ENCODE measurements at regions not wholly inside any gene's neighbourhood (a gene's known extent, or its start where the extent isn't known, plus 50 kb on each side); places are given as distances from the start of the nearest gene placed in this dataset.

- TF ChIP-seq POLR2A (IDR thresholded peaks at IDR 0.05) (no peak), CTCF (IDR thresholded peaks at IDR 0.05) (no peak)
Observed at GRCh38 chr14:78075033-78075432, 95.1 kb upstream of the NRXN3 start.

Measured in breast epithelium (tissue), 3 donors.